ENCODE measurements at regions not wholly inside any gene's neighbourhood (a gene's known extent, or its start where the extent isn't known, plus 50 kb on each side); places are given as distances from the start of the nearest gene placed in this dataset.
"Not testable (repeated sequence)": the region's sequence is repeated elsewhere in the genome, so short reads cannot be mapped to it uniquely, and the experiment has no call there.

DNA sequence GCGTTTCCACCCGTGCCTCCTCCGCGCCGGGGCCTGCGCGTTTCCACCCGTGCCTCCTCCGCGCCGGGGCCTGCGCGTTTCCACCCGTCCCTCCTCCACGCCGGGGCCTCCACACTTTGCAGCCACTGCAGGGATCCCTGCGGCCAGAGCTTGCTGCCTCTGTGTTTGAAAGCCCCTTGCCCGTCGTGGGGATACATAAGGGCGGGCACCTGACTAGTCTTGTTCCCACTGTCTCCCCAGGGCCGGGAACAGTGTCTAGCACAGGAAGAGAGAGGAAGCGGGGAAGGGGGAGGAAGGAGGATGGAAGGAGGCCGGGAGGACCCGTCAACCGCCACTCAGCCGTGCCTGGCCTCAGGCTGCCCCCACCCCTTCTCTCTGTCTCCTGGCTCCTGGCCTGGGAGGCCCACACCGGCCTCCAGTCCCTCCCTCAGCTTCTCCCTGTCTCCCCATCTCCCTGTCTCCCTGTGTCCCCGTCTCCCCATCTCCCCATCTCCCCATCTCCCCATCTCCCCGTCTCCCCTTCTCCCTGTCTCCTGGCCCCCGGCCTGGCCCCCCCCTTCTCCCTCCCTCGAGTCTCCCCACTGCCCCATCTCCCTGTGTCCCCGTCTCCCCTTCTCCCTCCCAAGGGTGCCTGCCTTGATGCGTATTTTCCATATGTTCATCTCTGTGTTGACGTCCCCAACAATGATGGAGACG is 155.6 kb upstream of the ZNF469 start:
- DNase-seq (ENCODE audit: insufficient read length, low spot score); FAIRE-seq: not testable (repeated sequence)

DNA sequence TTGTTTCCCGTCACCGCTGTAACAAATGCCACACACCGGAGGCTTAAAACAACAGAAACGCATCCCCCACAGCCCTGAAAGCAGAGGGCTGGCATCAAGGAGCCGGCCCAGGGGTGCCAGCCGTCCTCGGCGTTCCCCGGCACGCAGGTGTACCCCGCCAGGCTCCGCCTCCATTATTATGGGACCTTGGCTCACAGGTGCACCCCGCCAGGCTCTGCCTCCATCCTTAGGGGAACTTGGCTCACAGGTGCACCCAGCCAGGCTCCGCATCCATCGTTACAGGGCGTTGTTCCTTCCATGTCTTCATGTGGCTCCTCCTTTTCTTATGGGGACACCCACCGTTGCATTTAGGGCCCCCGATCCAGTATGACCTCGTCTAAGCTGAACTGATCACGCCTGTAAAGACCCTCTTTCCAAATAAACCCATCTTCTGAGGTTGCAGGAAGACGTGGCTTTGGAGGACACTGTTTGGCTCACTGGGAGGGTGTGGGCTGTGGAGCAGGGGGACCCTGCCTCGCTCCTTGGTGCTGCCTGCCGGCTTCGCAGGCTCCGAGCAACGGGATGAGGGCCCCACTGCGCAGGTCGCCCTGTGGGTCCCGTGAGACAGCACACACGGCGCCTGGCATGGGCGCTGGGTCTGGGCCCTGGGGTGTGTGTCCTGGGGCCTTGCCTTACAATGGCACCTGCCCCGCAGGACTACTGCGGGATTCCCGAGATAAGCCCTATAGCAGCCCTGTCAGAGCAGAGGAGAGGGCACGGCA is 154.9 kb upstream of the ZNF469 start:
- DNase-seq (ENCODE audit: insufficient read length, low spot score); FAIRE-seq: not testable (repeated sequence)

DNA sequence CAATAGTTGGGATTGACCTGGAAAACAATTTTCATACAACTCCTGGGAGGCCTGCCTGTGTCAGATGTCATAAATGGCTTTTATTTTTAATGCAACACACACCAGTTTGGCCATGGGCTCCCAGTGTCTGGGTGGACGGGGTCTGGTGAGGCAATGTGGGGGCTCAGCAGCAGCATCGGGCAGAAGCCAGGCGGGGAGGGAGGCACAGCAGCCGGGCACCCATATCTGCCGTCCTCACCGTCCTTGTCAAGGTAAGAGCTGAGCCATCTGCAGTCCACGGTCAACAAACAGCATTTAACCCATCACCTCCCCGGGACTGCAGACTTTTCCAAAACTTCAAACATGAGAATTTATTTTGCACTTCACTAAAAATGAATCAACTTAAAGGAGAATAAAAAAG is 154.0 kb upstream of the ZNF469 start:
- FAIRE-seq; DNase-seq (ENCODE audit: insufficient read length, low spot score): not testable (repeated sequence)

GRCh38 chr16:88229710-88230109 is 153.0 kb upstream of the ZNF469 start:
- not testable (repeated sequence) for FAIRE-seq

DNA sequence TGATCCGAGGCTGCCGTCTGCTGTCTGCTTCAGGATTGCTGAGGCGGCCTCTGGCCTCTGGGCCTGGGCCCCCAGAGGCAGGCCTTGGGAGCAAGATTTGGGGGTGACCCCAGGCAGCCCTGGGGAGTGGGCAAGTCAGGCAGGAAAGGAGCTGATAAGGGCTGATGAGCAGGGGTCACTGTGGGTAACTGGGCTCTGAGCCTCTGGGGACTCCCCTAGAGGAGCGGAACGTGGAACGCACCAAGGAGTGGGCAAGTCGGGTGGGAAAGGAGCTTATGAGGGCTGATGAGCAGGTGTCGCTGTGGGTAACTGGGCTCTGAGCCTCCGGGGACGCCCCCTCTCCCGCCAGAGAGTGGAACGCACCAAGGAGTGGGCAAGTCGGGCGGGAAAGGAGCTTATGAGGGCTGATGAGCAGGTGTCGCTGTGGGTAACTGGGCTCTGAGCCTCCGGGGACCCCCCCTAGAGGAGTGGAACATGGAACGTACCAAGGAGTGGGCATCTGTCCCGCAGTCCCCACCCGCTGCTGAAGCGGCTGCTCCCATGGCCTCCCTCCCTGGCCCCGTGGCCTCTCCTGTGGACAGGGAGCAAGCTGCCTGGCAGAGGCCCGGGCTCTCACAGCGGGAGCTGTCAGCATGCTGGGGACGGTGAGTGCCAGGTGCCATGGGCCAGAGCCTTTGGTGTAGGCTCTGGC is 152.3 kb upstream of the ZNF469 start:
- DNase-seq (ENCODE audit: insufficient read length, low spot score); FAIRE-seq: not testable (repeated sequence)

More at GRCh38 chr16:88229710-88230109, 153.0 kb upstream of the ZNF469 start:
- DNase-seq (ENCODE audit: insufficient read length, low spot score), result not testable (repeated sequence)

DNA sequence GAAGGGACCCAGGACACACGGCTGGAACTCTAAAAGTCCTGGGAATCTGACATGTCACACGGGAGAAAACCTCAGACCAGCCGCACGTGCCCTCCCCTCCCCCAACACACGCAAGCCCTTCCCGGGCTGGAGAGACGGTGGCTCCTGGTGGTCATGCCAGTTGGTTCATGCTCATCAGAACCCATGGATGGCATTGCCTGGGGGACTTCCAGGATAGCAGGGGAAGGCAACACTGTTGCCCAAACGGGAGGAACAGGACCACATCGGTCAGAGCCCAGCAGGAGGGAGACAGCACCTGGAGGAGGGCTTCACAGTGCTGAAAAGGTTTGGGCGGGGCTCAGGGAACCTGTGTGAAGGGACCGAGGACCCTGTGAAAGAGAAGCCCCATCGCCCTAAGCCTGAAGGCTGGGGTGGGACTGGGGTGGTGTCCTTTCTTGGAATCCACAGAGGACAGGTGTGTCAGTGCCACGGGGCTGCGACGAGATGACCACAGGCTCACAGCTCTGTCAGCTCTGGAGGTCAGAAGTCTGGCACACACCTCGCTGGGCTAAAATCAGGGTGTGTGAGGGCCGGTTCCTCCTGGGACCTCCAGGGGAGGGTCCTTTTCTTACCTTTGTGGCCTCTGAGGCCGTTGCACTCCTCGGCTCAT is 151.7 kb upstream of the ZNF469 start:
- DNase-seq (ENCODE audit: insufficient read length, low spot score); FAIRE-seq: not testable (repeated sequence)

GRCh38 chr16:88231839-88232238 is 150.9 kb upstream of the ZNF469 start:
- not testable (repeated sequence) for DNase-seq (ENCODE audit: insufficient read length, low spot score); FAIRE-seq

DNA sequence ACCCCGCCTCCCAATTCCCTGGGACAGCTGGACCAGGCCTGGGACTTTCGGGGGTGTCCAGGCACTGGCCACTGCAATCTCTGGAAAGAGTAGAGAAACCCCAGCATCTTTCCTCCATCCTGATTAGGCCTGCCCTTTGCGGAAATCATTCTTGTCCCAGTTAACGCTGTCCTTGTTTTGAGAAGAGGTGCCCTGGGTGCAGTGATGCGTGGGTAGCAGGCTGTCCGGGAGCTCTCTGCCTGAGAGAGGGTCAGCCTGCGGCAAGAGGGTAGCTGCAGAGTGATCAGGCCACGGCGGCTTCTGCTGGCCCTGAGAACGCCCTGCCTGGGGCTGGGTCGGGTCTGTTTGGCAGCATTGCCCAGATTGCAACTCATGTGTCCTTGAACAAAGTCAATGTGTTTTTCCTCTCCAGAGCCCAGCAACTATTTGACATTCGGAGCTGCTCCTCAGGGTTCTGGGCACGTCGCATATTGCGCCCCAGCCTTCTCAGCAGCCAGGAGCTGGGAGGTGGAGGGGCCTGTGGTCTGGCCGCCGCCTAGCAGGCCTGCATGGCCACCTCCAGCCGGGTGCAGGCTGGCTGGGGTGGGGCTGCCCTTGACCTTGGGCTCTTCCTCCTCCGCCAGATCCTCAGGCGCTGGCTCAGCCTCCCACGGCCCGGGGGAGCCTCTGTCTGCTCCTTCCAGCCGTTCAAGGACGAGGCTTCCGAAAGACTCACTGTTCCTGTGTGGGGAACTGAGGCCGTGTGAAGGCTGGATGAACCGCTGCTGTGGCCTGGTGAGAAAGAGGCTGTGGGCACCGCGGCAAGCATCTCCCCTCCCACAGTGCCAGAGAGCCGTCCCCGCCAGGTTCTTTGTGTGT is 150.1 kb upstream of the ZNF469 start:
- FAIRE-seq; DNase-seq (ENCODE audit: insufficient read length, low spot score): not testable (repeated sequence)

DNA sequence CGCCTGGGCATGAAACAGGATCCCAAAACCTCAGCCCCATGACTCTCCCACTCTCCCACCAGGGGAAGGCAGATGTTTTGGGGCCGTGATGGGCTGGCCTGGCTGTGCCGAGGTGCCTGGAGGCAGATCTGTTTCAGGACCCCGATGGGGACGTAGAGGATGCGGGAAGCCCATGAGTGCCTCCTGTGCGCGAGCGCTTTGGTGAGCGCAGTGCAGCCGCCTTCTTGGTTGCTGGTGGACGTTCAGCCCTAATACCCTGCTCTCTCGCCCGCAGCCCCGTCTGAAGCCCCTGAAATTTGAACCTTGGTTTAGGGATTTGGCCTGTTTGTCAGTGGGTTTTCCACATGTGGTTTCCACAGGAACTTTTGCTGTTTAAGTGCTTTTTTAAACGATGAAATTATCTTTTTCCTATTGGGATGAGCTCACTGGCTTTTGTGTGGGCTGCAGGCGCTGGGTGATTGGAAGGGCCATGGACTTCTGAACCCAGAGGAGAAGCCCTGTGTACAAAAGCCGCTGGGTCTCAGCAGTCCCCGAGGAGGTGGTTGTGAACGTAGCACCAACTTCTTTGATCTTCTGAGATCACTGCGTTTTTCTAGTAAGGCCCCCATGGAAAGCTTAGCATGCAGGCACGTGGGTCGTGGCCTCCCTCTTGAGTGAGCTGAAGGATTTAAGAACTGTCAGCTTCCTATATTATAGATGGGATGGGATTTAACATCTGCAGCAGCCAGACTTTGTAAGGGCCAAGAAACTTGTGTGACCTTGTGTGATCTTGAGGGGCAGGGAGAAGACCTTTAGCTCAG is 148.9 kb upstream of the ZNF469 start:
- FAIRE-seq, result not testable (repeated sequence)

GRCh38 chr16:88234421-88235271 is 148.1 kb upstream of the ZNF469 start:
- not testable (repeated sequence) for FAIRE-seq; DNase-seq (ENCODE audit: insufficient read length, low spot score)

More for the DNA sequence above, 148.9 kb upstream of the ZNF469 start:
- DNase-seq (ENCODE audit: insufficient read length, low spot score), result not testable (repeated sequence)

GRCh38 chr16:88235691-88236090 is 147.1 kb upstream of the ZNF469 start:
- FAIRE-seq; DNase-seq (ENCODE audit: insufficient read length, low spot score): not testable (repeated sequence)

GRCh38 chr16:88236229-88236628 is 146.5 kb upstream of the ZNF469 start:
- not testable (repeated sequence) for DNase-seq (ENCODE audit: insufficient read length, low spot score); FAIRE-seq

GRCh38 chr16:88237314-88237713 is 145.4 kb upstream of the ZNF469 start:
- not testable (repeated sequence) for FAIRE-seq

DNA sequence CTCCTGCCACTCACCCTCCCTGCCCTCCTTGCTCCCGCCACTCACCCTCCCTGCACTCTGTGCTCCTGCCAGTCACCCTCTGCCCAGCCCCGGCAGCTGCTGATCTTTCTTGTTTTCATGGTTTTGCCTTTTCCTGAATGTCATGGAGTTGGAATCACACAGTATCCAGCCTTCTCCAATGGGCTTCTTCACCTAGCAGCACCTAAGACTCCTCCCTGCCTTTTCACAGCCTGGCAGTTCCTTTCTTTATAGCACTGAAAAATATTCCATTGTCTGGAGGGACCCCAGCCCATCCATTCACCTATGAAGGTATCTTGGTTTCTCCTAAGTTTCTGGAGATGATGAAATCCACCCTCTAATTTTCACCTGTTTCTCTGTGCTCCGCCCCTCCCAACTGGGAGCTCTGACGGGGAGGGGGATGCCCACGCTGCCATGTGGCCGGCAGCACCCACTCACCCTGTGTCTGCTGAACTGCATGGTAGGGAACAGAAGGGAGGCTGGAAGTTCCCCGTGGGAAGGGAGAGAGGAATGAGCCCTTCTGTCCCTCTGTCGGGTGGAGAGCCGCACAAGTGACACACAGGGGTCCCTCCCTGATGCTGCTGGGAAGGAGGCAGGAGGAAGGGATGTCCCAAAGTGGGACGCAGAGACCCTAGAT is 144.9 kb upstream of the ZNF469 start:
- not testable (repeated sequence) for DNase-seq (ENCODE audit: insufficient read length, low spot score); FAIRE-seq

More at GRCh38 chr16:88237314-88237713, 145.4 kb upstream of the ZNF469 start:
- not testable (repeated sequence) for DNase-seq (ENCODE audit: insufficient read length, low spot score)

DNA sequence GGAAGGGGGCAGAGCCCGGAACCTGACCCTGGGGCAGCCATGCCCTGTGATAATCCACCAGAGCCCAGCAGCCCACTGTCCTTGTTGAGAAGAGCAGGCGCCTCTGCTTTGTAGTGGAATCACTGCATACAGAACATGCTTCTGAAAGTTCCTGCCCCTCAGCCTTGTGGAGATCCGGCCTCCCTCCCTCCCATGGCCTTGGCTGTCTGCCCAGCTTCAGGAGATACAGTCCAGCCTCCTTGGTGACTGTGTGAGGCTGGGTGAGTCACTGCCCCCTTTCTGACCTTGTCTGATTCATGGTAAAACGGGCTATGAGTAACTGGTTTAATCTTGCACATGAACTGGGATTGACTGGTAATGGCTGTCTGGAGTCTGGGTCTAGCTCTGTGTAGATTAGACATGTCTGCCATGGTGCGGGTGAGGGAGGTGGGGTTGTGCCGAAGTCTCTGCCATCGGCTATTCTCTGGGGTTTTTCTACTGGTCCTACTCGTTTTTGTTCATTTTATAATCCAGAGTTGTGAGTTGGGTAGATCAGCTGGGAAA is 144.0 kb upstream of the ZNF469 start:
- not testable (repeated sequence) for DNase-seq (ENCODE audit: insufficient read length, low spot score); FAIRE-seq

- FAIRE-seq, result not testable (repeated sequence)
Observed at GRCh38 chr16:88240118-88240517, 142.6 kb upstream of the ZNF469 start.

GRCh38 chr16:88240776-88241175 is 142.0 kb upstream of the ZNF469 start:
- FAIRE-seq, result not testable (repeated sequence)

More at GRCh38 chr16:88240118-88240517, 142.6 kb upstream of the ZNF469 start:
- not testable (repeated sequence) for DNase-seq (ENCODE audit: insufficient read length, low spot score)

More at GRCh38 chr16:88240776-88241175, 142.0 kb upstream of the ZNF469 start:
- DNase-seq (ENCODE audit: insufficient read length, low spot score), result not testable (repeated sequence)

All from D721Med (cell line).